H1 (cell line): ENCODE measurements at regions not wholly inside any gene's neighbourhood (a gene's known extent, or its start where the extent isn't known, plus 50 kb on each side); places are given as distances from the start of the nearest gene placed in this dataset.

Experiments
- BCL11A ChIP-seq, 2 experiments: IDR thresholded peaks; one replicate each; pipeline ENCODE4 v1.6.1; 2011; ENCODE audit warnings: low read depth in 2 of 2, low read length in 2 of 2, mild to moderate bottlenecking in 2 of 2
- CEBPB ChIP-seq: IDR thresholded peaks from 2 replicates; pipeline ENCODE4 v1.6.1; 2012; ENCODE audit warnings: low read depth, low read length
- CTCF ChIP-seq, 3 experiments: IDR thresholded peaks; 1 replicate in 2 of 3; 2 replicates in 1 of 3; pipeline versions ENCODE4 v1.5.1 to v1.6.1; 2011; ENCODE audit warnings: low read length in 3 of 3, mild to moderate bottlenecking in 3 of 3, inconsistent platforms in 2 of 3, low read depth in 1 of 3, moderate library complexity in 1 of 3; ENCODE audit not compliant: insufficient read depth in 1 of 3; ENCODE audit errors: control extremely low read depth in 1 of 3
- EZH2 ChIP-seq: fragments of 200-600 bp; sonication (generic); IDR thresholded peaks from 2 replicates; pipeline ENCODE4 v1.7.1; 2012; ENCODE audit warnings: low read depth, mild to moderate bottlenecking, moderate library complexity, low read length, inconsistent platforms; ENCODE audit not compliant: severe bottlenecking
- GABPA ChIP-seq: IDR thresholded peaks from 2 replicates; pipeline ENCODE4 v1.6.1; 2011; ENCODE audit warnings: mild to moderate bottlenecking, low read length, moderate library complexity, borderline replicate concordance; ENCODE audit not compliant: insufficient read depth
- KDM5A ChIP-seq: fragments of 200-600 bp; IDR thresholded peaks from 2 replicates; pipeline ENCODE4 v1.7.1; 2012; ENCODE audit warnings: mild to moderate bottlenecking, low read length, inconsistent platforms, mixed read lengths
- POLR2A ChIP-seq, 2 experiments: IDR thresholded peaks; 1 replicate in 1 of 2; 2 replicates in 1 of 2; pipeline ENCODE4 v1.6.1; 2011; ENCODE audit warnings: low read depth in 2 of 2, low read length in 2 of 2, mild to moderate bottlenecking in 2 of 2; ENCODE audit errors: control extremely low read depth in 1 of 2
- POLR2AphosphoS5 ChIP-seq: IDR thresholded peaks from 2 replicates; pipeline ENCODE4 v1.6.1; 2011; ENCODE audit warnings: low read depth, low read length
- RAD21 ChIP-seq, 2 experiments: IDR thresholded peaks in 1 of 2; conservative IDR thresholded peaks in 1 of 2; 2 replicates each; pipeline ENCODE4 v1.6.1; 2011; ENCODE audit warnings: low read depth in 2 of 2, low read length in 2 of 2, improper control_type of control experiment in 1 of 2, inconsistent platforms in 1 of 2, mild to moderate bottlenecking in 1 of 2, moderate library complexity in 1 of 2
- RNF2 ChIP-seq: fragments of 200-900, 300-1000 bp; sonication (generic); IDR thresholded peaks from 2 replicates; pipeline ENCODE4 v1.7.1; 2016; ENCODE audit warnings: borderline replicate concordance, low read depth, mild to moderate bottlenecking, antibody characterized with exemption, low read length; ENCODE audit not compliant: poor library complexity, severe bottlenecking; ENCODE audit errors: missing control alignments
- RXRA ChIP-seq: IDR thresholded peaks from 2 replicates; pipeline ENCODE4 v1.6.1; 2011; ENCODE audit warnings: low read depth, mild to moderate bottlenecking, low read length, moderate library complexity; ENCODE audit not compliant: insufficient read depth
- TAF1 ChIP-seq: IDR thresholded peaks from 2 replicates; pipeline ENCODE4 v1.6.1; 2011; ENCODE audit warnings: mild to moderate bottlenecking, low read depth, low read length

GRCh38 chr6:48844696-48845095 is 618.4 kb downstream of the MMUT start:
- TF ChIP-seq CTCF (IDR thresholded peaks at IDR 0.05; ENCODE audit: control extremely low read depth in 1 of 3, insufficient read depth in 1 of 3, low read depth in 1 of 3, low read length in 3 of 3) (no peak), POLR2A (IDR thresholded peaks at IDR 0.05; ENCODE audit: control extremely low read depth in 1 of 2, low read depth in 2 of 2, low read length in 2 of 2) (no peak), POLR2AphosphoS5 (no peak), RAD21 (IDR thresholded peaks at IDR 0.05 in 1 of 2, conservative IDR thresholded peaks at IDR 0.05 in 1 of 2; ENCODE audit: low read depth in 2 of 2, low read length in 2 of 2) (no peak), CEBPB (no peak), GABPA (no peak), EZH2 (no peak), TAF1 (no peak), BCL11A (IDR thresholded peaks at IDR 0.05; ENCODE audit: low read depth in 2 of 2, low read length in 2 of 2) (no peak), RXRA (no peak), KDM5A (no peak), RNF2 (no peak)
